ENCODE measurements at regions not wholly inside any gene's neighbourhood (a gene's known extent, or its start where the extent isn't known, plus 50 kb on each side); places are given as distances from the start of the nearest gene placed in this dataset.

DNA sequence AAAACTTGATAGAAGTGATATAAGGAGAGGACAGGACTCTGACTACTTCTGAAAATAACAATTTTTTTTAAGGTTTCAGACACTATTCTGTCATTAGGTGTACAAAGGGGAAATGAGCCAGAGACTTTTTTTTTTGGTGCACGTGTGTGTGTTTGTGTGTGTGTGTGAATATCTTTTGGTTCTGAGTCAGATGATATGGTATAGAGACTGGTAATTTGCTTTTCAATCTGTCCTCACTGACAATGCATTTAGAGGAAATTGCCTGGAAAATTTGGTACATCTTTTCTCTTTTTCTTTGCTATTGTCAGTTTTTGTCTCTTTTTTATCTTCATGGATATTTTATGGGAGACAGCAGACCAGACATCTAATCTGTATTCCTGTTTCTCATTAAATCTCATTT lies 59.3 kb downstream of the DDIT4L start:
- DNase-seq = no peak

DNA sequence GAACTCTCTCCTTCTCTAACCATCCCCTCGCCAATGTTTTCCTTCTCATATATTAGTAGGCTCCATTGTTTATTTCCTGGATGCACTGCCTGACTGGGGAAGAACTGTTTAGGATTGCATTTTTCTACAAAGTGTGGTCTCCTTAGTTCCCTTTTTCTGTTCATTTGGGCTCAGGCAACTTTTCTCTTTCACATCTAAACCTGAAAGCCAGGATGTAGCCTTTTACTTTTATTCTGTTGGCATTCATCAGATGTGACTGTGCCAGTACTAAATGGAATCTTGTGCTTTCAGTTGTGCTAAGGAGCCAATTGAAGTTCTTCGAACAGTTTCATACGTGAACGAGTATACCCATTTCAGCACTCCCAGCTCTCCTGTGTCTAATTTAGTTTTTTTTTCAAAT lies 59.8 kb downstream of the DDIT4L start:
- no peak for DNase-seq

DNA sequence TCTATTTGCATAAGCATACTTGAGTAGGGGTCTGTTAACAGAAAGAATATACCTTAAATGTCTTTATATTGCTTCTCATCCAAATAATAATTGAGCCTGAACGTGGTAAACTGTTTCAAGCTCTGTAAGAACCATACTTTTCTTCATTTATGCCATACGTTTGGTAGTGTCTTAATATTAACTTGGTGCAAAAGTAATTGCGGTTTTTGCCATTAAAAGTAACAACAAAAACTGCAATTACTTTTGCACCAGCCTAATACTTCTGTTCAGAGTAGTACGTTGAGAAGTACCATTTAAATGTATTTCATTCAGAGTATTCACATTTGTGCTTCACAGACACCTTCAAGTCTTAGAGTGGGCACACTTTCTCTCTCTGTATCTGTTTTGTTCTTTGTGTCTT lies 60.5 kb downstream of the DDIT4L start:
- no peak for DNase-seq

DNA sequence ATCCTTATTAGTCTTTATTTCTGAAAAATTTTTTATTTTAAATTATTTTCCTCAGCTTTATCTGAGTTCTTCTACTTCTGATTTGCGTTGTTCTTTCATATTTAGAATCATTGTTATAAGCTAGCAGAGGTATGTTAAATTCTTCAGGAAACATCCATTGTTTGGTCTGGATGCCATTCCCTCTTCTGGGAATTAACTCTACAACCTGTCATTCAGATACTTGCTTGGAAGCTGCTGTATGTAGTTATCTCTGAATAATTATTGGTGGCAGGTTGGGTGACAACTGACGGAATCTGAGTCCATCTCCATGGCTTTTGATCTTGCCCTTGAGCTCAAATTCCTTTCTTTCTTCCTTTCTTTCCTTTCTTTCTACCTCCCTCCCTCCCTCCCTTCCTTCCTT lies 61.9 kb downstream of the DDIT4L start:
- no peak for DNase-seq

DNA sequence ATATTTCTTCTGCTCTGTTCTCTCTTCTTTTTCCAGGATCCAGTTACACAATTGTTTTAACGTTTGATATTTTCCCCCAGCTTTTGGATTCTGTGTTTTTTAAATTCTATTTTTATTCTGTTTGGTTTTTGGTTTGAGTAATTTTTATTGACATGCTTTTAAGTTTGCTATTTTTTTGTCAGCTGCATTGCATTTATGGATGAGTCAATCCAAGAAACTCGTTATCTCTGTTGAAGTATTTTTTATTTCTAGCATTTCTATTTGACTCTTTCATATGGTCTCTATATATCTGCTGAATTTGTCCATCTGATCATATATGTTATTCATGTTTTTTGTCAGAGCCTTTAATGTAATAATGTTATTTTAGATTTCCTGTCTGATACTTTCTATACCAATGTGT lies 65.6 kb downstream of the DDIT4L start:
- no peak for DNase-seq

DNA sequence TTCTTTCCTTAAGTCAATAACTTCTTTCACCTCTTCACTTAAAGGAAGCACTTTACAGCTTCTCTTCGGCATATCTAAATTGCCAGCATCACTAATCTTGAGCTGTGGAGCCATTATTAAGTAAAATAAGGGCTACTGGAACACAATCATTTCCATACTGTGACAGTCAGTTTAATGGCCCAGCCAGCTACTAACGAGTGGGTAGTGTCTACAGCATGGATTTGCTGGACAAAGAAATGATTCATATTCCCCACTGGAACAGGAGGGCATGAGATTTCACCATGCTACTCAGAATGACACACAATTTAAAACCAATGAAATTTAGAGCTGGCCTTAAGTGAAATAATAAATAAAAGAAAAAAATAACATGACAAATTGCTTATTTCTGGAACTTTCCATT lies 72.1 kb downstream of the DDIT4L start:
- no peak for DNase-seq

DNA sequence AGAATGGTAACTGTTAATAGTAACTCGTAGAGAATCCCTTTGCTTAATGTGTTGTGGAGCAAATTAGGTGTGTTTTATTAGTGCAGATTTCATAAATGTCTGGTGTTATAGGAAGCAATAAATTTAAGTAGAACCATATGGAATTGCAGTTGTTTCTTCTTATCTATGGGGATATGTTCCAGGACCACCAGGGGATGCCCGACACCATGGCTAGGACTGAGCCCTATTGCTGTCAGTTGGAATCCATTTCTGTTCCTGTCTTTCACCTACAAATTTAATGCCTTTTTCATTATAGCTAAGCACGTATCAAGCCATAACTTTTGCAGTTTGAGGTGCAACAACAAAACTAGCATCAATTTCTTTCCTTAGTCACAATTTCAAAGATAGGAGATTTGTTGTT lies 72.5 kb downstream of the DDIT4L start:
- DNase-seq = no peak

DNA sequence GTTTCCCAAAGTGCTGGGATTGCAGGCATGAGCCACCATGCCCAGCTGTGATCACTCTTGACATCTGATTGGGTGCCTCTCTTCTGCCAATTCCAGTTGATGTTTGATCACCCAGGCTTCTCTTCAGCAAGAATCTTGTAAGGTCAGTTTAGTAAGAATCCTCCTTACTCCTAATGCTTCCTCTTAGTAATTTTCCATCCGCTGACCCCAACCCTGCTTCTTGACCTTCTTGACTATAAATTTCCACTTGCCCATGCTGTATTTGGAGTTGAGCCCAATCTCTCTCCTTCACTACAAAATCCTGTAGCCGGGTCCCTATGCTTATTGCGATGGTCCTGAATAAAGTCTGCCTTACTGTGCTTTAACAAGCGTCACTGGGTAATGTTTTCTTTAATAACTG lies 75.4 kb downstream of the DDIT4L start:
- no peak for DNase-seq

DNA sequence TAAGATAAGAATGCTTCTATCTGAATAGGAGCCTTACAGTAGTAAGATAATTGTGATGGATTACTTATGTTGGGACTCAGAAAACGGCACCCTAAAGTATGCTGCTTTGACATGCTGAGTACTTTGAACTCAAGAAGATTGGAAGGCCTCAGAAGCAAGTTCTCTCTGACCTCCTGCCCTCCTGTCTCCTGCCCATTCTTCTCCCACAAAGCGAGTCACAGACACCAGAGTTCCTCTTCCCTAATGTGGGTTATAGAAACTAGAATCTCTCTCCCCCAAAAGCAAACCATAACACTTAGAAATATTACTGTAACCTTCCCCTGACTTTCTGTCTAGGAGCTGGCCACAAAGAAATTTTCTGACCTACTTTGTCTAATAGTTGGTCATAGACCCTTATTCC lies 76.5 kb downstream of the DDIT4L start:
- DNase-seq = no peak

DNA sequence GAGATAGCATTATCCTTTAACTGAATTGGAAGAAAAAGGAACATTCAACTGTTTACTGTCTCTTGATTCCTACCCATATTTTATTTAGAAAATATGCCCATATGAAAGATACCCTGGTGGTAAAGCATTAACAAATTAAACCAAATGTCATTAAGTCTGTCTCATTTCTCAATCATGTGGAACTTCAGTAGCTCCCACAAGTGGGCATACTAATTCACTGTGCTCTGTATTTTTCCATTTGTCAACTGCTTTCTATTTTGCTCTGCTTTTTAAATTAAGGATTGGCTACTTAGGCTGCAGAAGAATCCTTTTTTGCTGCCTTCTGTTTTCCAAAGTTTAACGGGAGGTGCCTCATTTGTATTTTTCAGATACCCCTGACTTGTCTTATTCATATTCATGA lies 77.2 kb downstream of the DDIT4L start:
- no peak for DNase-seq

DNA sequence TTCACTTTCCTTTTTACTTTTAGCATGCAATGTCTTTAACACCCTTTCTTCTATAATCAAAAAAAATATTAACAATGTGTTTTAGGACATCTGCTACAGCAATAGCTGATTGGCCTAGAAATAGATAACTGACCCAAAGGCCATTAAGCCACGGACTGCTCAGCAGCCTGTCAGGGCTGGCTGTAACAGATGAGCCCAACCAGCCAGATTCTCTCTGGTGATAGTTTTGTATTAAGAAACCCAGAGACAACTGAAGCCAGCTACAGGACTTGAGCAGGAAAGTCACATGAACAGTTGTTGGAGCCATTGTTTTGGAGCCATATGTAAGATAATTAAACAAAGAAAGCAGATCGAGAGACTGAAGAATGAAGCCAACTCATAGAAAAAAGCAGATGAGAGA lies 80.3 kb downstream of the DDIT4L start:
- no peak for DNase-seq

DNA sequence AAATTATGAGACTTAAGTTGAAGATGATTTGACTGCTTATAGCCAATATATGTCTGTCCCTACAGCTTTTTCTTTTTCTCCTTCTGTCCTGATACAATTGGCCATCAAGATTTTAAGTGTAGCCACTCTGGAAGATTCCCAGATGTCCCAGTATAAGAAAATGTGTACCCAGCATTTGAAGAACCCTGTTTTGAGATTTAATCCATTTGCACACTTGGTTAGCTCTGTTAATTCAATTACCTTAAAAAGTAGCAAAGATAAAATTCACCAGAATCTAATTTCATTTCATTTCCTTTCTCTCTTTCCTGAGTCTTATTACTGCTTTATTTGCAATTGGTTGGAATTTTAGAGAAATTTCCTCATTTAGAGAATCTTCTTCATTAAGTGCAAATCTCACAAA lies 81.4 kb downstream of the DDIT4L start:
- no peak for DNase-seq

DNA sequence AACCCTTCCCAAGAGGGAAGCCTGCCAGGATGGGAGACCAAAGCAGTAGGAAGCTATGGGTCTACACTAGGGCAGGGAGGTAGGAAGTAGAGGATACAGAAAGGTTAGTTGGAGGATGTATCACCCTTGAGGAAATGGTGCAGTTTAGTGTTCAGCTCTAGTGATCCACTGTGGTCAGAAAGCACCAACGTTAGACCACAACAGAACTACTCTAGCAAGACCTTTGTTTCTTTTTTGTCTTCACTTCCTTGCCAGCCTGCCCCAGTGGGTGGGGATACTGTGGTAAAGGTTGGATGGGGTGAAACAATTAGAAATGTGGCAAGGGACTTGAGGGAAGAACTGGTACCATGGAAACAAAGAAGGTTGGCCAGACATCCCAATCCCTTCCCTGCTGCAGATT lies 83.3 kb downstream of the DDIT4L start:
- no peak for DNase-seq

DNA sequence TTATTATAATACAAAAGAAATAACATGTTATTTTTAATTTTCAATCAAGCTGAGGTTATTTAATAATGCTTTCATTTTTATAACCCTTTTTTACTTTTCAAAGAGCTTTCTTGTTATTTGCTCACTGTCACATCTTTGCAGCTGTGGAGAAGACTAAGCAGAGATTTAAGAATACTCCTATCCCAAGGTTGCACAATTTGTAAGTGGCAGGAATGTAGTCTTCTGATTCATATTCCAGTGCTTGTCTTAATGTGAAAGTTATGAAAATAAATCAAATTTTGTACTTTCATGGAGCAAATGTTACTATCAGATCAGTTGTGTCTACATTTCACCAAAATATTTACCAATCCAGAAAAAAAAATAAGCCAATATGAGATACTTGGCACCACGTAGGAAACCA lies 86.6 kb downstream of the DDIT4L start:
- no peak for DNase-seq

DNA sequence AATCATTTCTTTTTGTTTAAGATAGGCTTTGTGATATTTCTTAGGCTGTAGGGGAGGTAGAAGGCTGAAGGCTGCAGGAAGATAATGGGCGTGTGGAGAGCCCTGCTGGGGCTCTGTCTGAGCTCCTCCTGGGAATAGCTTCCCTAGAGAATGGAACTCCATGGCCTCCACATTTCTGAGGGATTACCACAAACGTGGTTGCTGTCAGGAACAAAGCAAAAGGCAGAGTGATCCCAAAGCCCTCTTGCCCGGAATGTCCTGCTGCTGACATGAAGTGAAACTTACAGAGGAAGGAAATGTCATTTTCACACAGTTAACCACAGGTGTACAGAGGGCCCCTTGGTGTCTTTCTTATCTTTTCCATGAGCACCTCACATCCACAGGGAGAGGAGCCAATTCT lies 89.3 kb downstream of the DDIT4L start:
- no peak for DNase-seq

DNA sequence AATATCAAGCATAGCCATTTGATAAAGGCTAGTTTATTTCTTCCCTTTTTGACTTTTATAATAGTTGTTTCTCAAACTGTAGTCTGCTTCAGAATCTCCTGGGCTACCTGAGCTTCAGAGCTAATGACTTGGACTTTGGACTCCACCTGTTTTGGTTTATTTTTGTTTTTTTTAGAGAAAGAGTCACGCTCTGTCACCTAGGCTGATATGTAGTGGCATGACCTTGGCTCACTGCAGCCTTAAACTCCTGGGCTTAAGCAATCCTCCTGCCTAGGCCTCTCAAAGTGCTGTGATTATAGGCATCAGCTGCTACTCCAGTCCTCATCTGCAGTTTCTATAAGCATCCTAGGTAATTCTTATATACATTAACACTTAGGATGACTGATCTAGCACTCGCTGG lies 90.5 kb downstream of the DDIT4L start:
- DNase-seq = no peak

DNA sequence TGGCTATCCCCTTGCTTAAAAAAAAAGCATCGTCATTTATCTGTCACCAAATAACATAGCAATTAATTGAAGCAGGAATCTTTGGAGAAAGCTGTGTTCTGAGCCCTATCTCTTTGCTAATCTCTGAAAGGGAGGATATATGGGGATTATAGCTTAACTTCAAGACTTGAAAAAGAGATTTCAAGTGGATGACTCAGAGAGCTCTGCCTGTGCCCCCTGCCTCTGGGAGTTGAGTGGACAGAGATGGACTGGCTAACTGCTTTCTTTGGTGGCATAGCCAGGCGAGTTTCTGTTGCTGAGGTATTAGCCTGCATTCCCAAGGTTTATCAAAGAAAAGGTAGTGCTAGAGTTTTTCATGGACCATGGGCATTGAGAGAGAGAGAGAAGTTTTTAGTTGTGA lies 91.6 kb downstream of the DDIT4L start:
- DNase-seq = no peak

DNA sequence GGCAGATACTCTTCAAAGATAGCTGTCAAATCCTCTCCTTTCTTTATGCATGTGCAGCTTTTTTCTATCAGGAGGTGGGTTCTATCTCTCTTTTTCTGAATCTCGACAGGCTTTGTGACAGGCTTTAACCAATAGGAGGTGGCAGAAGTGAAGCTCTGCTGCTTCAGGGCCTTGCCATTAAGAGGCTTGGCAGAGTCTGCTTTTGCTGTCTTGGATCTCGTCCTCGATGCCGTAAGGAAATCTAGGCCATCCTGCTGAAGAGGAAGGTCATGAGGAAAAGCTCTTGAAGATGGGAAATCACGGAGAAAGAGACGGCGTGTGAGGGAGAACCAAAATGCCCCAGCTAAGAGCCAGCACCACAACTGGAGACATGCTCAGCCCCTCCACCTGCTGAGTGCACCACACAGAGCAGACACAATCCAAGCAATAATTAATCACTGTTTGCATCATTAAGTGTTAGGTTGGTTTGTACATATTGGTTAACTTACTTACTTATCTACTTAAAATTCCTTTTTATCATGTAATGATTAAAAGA lies 92.2 kb downstream of the DDIT4L start:
- no peak for DNase-seq

DNA sequence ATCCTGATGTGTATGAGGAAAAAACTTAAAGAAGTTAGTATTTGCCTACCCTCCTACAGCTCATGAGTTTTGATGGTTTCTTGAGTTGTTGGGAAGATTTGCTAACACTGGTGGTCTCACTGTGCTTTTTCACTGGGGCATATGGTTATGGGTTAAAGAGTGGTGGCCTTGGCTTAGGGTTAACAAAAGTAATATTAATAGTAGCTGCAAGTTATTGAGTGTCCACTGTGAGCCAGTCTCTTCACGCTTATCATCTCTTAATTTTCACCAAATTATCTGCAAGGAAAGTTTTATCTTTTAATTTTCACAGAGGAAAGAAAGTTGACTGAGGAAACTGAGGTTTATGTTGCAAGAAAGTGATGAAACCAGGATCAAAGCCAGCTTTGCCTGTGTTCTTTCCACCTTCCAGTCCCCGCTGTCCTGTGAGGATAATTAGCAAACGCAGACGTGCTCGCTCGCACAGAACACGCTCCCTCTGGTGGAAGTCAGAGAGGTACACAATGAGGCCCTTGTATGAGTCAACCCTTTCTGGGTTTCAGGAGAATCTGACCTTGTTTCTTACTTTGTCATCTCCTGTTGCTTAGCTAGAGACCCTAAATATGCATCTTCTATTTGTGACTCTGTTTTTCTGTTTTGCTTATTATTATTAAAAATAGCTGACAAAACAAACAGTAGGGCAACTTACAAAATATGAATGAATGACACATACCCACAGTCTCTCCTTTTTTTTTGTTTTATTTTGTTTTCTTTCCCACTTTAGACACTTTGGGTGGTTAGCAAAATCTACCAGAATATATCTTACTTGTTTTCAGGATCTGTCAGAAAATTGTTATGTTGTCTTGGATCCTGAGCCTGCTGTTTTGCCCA lies 94.3 kb downstream of the DDIT4L start:
- peak; percentile 3 to 19 (median 14) for DNase-seq

DNA sequence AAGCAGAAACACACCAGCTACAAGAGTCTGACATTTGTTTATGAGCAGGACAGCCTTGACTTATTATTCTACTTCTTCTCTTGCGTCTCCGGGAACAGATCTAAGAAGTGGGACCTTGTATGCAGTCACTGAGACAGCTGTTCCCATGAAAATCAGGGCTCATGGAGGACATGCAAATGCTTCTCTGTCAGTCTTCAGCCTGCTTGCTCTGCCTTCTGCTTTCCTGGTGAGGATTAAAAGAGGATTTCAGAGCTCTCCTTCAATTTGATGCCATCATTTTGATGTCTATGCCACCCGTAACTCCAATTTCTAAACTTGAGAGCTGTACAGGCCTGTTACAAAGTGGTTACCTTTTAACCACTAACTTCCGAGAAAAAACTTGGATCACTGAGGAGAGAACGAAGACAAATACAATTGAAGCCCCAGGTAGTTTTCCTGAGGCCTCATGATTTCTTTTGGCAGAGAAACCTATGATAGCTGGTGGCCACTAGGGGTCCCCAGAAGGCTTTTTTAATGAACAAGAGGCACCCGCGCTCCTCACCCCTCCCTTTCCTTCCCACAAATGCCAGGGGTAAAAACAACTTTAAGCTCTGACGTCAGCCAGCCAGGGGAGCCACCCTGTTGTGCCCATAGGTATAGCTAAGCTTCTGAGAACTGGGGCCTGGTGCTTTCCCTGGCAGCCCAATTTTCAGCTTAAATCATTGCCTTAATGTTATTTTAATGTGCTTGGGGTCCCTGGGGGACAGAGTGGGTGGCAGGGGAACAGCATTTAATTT lies 97.0 kb downstream of the DDIT4L start:
- peak; percentile 43 to 80 (median 63) for DNase-seq

DNA sequence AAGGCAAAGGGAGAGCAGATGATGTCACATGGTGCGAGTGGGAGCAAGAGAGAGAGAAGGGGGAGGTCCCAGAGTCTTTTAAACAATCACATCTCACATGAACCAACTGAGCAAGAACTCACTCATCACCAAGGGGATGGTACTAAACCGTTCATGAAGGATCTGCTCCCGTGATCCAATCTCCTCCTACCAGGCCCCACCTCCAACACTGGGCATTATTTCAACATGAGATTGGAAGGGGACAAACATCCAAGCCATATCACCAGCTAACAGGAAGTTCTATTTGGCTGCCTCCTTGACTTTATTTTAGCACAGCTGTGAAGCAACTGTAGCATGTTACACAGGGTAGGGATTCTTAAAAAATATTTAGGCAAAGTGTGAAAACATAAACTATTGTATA lies 102.5 kb downstream of the DDIT4L start:
- DNase-seq = no peak

DNA sequence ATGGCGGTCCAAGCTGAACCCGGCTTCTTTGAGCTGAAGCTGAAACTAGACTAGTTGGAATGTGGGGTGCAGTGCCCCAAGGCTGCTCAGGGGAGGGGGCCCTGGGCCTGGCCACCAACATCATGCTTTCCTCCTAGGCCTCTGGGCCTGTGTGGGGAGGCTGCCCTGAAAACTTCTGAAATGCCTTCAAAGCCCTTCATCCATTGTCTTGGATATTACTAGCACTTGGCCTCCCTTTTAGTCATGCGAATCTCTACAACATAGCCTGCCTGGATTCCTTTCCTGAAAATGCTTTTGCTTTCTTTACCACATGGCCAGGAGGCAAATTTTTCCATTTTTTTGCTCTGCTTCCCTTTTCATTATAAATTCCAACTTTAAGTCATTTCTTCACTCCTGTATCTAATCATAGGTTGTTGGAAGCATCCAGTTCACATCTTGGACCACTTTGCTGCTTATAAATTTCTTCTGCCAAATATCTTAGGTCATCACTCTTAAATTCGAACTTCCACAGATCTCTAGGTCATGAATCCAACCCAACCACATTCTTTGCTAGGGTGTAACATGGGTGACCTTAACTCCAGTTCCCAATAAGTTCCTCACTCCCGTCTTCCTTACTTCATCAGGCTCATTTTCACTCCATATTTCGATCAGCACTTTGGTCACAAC lies 103.4 kb downstream of the DDIT4L start:
- no peak for DNase-seq

DNA sequence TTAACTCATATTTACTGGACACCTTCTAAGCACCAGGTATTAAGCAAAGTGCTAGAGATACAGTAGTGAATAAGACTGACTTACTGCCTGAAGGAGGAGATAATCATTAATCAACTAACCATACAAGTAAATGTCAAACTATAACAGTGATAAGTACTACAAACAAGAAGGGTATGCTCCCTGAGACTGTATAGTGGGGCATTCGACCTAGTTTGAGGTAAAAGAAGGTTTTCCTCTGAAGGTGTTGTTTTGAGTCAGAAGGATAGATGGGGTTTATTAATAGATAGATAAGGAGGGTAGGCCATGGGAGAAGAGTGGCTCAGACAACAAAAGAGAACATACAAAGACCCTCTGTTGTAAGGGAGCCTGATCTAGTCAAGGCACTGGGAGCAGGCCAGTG lies 105.4 kb downstream of the DDIT4L start:
- no peak for DNase-seq

DNA sequence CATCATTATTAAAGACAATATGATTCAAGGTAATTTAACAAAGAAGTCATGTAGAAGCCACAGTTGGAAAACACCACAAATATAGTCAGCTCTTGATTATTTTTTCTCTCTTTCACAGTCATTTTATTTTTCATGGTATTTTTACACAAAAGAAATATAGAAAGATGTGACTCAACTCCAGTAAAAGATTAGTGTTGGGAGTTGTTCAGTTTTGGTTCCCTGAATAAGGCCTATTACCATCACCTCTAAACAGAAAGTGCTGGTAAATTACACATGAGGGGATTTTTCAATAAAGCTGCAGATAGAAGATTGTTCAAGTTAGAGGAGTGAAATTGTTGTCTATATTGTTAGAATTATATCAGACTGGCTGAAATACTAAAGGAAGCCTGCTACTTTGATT lies 107.0 kb downstream of the DDIT4L start:
- no peak for DNase-seq

Data from activated CD4-positive, CD25-positive, alpha-beta regulatory T cell (primary cell).